Body of pancreas (tissue), 4 donors: ENCODE measurements at regions not wholly inside any gene's neighbourhood (a gene's known extent, or its start where the extent isn't known, plus 50 kb on each side); places are given as distances from the start of the nearest gene placed in this dataset.

Source experiments
- POLR2A ChIP-seq, 3 donors: fragments of 450-650 bp; IDR thresholded peaks; one replicate each; pipeline ENCODE4 v1.6.1; 2016; ENCODE audit warnings: antibody characterized with exemption in 3 of 3, mild to moderate bottlenecking in 2 of 3
- TF ChIP-seq, protein P1 (sequence below), 7 experiments: fragments of 450-650 bp in 4 of 7; fragments of 200-600 bp in 3 of 7; sonication (generic) in 3 of 7; IDR thresholded peaks; one replicate each; pipeline ENCODE4 v1.5.1; 2016 to 2019; ENCODE audit warnings: antibody characterized with exemption in 7 of 7

DNA sequence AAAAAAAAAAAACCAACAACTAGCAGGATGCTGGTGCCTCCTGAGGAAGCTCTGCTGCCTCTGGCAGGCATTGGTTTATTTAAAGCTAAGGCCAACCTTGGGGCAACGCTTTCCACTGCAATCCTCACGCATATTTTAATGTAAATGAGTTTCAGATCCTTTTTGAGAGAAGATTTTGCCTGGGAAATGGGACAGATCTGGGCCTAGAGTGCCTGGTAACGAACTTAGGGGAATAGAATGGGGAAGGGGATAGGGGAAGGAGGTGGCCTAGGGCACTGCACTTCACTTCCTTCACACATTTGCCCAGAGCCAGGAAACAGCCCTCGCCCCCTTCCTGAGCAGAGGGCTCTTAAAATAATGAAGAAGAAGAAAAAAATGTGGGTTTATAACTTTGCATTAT is 132.7 kb upstream of the TMEM170B start:
- TF ChIP-seq, protein P1, sequence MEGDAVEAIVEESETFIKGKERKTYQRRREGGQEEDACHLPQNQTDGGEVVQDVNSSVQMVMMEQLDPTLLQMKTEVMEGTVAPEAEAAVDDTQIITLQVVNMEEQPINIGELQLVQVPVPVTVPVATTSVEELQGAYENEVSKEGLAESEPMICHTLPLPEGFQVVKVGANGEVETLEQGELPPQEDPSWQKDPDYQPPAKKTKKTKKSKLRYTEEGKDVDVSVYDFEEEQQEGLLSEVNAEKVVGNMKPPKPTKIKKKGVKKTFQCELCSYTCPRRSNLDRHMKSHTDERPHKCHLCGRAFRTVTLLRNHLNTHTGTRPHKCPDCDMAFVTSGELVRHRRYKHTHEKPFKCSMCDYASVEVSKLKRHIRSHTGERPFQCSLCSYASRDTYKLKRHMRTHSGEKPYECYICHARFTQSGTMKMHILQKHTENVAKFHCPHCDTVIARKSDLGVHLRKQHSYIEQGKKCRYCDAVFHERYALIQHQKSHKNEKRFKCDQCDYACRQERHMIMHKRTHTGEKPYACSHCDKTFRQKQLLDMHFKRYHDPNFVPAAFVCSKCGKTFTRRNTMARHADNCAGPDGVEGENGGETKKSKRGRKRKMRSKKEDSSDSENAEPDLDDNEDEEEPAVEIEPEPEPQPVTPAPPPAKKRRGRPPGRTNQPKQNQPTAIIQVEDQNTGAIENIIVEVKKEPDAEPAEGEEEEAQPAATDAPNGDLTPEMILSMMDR (IDR thresholded peaks at IDR 0.05), result no peak
- TF ChIP-seq POLR2A (IDR thresholded peaks at IDR 0.05), result no peak
